ENCODE measurements at regions not wholly inside any gene's neighbourhood (a gene's known extent, or its start where the extent isn't known, plus 50 kb on each side); places are given as distances from the start of the nearest gene placed in this dataset.
A peak's percentile ranks its signal among the peaks of the same experiment; 100 is the strongest.

- POLR2A ChIA-PET: no interaction called here
- Histone ChIP-seq H3K9me3 (ENCODE audit: control insufficient read depth, insufficient read depth, low read length) (no peaks in the 10 kb centered on the region), H3K4me3 (ENCODE audit: low read depth, low read length) (no peak overlapping the region), H3K27ac (ENCODE audit: low read depth, low read length) (no peak overlapping the region), H3K27me3 (ENCODE audit: control insufficient read depth, insufficient read depth, low read length) (no peaks in the 10 kb centered on the region)
- TF ChIP-seq CTCF (IDR thresholded peaks at IDR 0.05; ENCODE audit: low read depth, low read length): no peak
- no peak for DNase-seq (ENCODE audit: low read depth, low spot score)
- CTCF ChIA-PET: no interaction called here
These were observed 227.6 kb upstream of the HNRNPA3 start for GRCh38 chr2:176984987-176985386.

- ChIA-PET POLR2A (no interaction called here), CTCF (no interaction called here)
- Histone ChIP-seq H3K27me3 (ENCODE audit: control insufficient read depth, insufficient read depth, low read length) (no peaks in the 10 kb centered on the region), H3K4me3 (ENCODE audit: low read depth, low read length) (no peak overlapping the region), H3K27ac (ENCODE audit: low read depth, low read length) (no peak overlapping the region), H3K9me3 (ENCODE audit: control insufficient read depth, insufficient read depth, low read length) (no peaks in the 10 kb centered on the region)
- no peak for TF ChIP-seq CTCF (IDR thresholded peaks at IDR 0.05; ENCODE audit: low read depth, low read length)
- no peak for DNase-seq (ENCODE audit: low read depth, low spot score)
These were observed 226.7 kb upstream of the HNRNPA3 start for GRCh38 chr2:176985871-176986270.

GRCh38 chr2:176986487-176986886 lies 226.1 kb upstream of the HNRNPA3 start:
- DNase-seq (ENCODE audit: low read depth, low spot score): no peak
- H3K9me3 ChIP-seq (ENCODE audit: control insufficient read depth, insufficient read depth, low read length): no peaks in the 10 kb centered on the region
- ChIA-PET CTCF (no interaction called here), POLR2A (no interaction called here)
- TF ChIP-seq CTCF (IDR thresholded peaks at IDR 0.05; ENCODE audit: low read depth, low read length): no peak
- no peaks in the 10 kb centered on the region for H3K27me3 ChIP-seq (ENCODE audit: control insufficient read depth, insufficient read depth, low read length)
- H3K27ac ChIP-seq (ENCODE audit: low read depth, low read length): no peak overlapping the region
- H3K4me3 ChIP-seq (ENCODE audit: low read depth, low read length): no peak overlapping the region

- Histone ChIP-seq H3K9me3 (ENCODE audit: control insufficient read depth, insufficient read depth, low read length) (no peaks in the 10 kb centered on the region), H3K27me3 (ENCODE audit: control insufficient read depth, insufficient read depth, low read length) (no peaks in the 10 kb centered on the region), H3K27ac (ENCODE audit: low read depth, low read length) (no peak overlapping the region), H3K4me3 (ENCODE audit: low read depth, low read length) (no peak overlapping the region)
- no peak for DNase-seq (ENCODE audit: low read depth, low spot score)
- no peak for TF ChIP-seq CTCF (IDR thresholded peaks at IDR 0.05; ENCODE audit: low read depth, low read length)
- ChIA-PET POLR2A (no interaction called here), CTCF (no interaction called here)
These were observed 221.2 kb upstream of the HNRNPA3 start for GRCh38 chr2:176991411-176991810.

- ChIA-PET POLR2A (no interaction called here), CTCF (no interaction called here)
- Histone ChIP-seq H3K27ac (ENCODE audit: low read depth, low read length) (no peak overlapping the region), H3K9me3 (ENCODE audit: control insufficient read depth, insufficient read depth, low read length) (no peaks in the 10 kb centered on the region), H3K4me3 (ENCODE audit: low read depth, low read length) (no peak overlapping the region), H3K27me3 (ENCODE audit: control insufficient read depth, insufficient read depth, low read length) (no peaks in the 10 kb centered on the region)
- peak; percentile 7 for DNase-seq (ENCODE audit: low read depth, low spot score)
- no peak for TF ChIP-seq CTCF (IDR thresholded peaks at IDR 0.05; ENCODE audit: low read depth, low read length)
These were observed 215.4 kb upstream of the HNRNPA3 start for GRCh38 chr2:176997074-176997791.

All from AG04450 (cell line).